ENCODE measurements at regions not wholly inside any gene's neighbourhood (a gene's known extent, or its start where the extent isn't known, plus 50 kb on each side); places are given as distances from the start of the nearest gene placed in this dataset.
"Not testable (repeated sequence)": the region's sequence is repeated elsewhere in the genome, so short reads cannot be mapped to it uniquely, and the experiment has no call there.

DNA sequence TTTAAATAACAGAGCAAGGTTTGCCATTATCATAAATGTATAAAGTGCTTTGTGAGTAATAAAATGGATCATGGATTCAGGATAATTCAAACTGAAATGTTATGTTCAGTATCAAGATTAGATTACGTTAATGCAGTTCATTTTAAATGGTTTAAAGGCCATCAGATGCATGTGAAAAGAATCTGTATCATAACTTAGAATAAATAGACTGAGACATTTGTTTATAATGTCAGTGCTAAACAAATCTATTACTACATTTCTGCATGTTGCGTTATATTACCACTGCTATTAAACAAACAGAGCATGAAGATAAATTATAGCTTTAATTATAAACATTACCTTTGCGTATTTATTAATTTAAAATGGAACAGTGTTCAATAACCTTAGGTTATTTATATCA lies 160.2 kb downstream of the TOX3 start:
- no peak for DNase-seq (ENCODE audit: low read depth)

DNA sequence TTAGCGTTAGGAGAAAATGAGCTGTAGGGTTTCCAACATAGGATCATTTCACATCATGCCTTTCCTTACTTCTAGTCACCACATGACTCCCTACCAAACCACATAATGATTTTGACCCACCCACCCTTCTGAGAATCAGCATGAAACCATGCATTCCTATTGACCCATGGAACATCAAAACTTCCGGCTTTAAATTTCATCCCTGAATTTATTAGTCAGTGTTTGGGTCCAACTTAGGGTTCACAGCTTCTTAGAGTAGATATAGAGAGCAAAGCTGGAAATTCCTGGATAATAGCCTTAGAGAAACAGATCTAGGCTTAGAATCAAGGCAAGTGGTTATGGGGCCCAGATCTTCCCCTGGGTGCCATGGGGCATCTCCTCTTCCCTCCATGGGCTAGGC lies 162.6 kb downstream of the TOX3 start:
- DNase-seq (ENCODE audit: low read depth): no peak

- no peak for DNase-seq (ENCODE audit: low read depth)
Observed at GRCh38 chr16:52383640-52384292, 163.2 kb downstream of the TOX3 start.

DNA sequence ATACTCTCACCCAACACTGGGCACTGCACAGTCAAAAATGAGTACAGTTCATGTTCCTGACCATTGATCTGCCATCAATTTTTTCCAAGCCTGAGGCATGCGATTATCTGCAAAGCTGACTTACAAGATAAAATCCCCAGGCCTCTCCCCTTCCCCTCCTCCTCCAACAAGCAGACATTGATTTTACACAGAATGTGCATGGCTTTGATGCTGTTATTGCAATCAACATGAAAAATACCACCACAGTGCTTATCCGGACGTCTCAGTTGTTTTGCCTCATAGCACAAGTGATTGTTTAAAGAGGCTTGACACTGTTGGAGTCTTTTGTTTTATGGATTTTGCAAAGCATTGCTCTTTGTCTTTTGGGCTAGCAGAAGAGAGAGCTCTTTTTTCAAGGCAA lies 163.8 kb downstream of the TOX3 start:
- DNase-seq (ENCODE audit: low read depth): no peak

DNA sequence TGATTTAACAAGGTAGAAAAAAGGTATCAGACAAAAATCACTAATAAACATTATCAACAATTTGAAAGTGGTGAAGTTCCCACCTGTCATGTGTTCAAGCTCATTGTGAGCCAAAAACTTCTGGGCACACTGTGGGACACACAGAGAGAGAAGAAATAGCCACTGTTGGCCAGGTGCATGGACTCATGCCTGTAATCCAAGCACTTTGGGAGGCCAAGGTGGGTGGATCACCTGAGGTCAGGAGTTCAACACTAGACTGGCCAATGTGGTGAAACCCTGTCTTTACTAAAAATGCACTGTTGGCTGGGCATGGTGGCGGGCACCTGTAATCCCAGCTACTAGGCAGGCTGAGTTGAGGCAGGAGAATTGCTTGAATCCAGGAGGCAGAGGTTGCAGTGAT lies 167.4 kb downstream of the TOX3 start:
- no peak for DNase-seq (ENCODE audit: low read depth)

GRCh38 chr16:52376676-52377280 lies 170.2 kb downstream of the TOX3 start:
- DNase-seq (ENCODE audit: low read depth): no peak

GRCh38 chr16:52372313-52372712 lies 174.6 kb downstream of the TOX3 start:
- no peak for DNase-seq (ENCODE audit: low read depth)

DNA sequence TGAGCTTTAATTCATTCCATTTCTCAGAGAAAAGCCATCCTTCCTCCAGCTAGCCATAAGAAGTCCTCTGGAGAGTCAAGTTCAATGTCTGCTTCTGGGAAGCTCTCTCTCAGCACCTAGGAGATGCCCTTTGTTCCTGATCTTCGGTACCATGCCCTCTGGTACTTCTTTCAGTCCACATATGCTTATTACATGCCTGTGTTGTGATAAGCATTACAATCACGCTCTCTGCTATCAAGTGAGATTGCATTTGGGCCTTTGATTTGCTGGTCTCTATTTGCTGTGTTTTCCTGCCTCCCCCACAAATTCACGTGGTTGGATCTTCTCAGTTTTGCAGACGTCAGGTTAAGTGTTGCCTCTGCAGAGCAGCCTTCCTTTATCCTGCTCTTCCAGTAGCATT lies 178.1 kb downstream of the TOX3 start:
- no peak for DNase-seq (ENCODE audit: low read depth)

GRCh38 chr16:52367821-52368220 lies 179.1 kb downstream of the TOX3 start:
- DNase-seq (ENCODE audit: low read depth): no peak

DNA sequence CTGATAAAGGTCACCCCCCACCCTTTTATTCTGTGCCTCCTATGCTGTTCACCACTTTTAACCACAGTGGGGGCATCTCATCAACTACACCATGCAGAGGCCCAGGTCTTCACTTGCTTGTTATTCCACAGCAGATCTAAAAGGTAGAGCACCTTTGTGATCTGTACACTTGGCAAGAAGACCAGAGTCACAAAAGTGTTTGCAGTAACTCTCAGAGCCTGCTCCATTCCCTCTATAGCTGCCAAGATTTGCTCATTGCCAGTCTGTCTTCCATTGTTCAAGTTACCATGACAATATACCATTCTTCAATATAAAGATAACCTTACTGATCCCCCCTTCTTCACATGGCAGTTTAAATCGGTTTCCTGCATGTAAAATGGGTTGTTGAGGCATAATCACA lies 180.0 kb downstream of the TOX3 start:
- DNase-seq (ENCODE audit: low read depth): no peak

DNA sequence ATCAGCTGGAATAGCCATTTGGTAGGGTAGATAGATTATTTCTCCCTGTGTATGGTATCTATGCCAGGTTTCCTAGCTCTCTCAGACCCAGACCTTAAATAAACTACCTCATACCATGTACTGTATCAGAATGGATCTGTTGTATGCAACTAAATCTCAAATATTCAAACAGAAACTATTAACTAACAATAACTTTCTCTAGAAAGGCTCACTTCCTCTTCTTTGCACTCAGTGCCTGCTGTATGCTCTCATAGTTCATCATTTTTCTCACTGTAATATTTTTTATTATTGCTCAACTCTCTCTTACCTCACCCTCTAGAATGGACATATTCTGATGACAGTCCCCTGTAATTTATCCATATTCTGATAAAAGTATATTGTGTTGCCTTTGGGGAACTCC lies 182.4 kb downstream of the TOX3 start:
- DNase-seq (ENCODE audit: low read depth): no peak

- no peak for DNase-seq (ENCODE audit: low read depth)
Observed at GRCh38 chr16:52363082-52363481, 183.9 kb downstream of the TOX3 start.

DNA sequence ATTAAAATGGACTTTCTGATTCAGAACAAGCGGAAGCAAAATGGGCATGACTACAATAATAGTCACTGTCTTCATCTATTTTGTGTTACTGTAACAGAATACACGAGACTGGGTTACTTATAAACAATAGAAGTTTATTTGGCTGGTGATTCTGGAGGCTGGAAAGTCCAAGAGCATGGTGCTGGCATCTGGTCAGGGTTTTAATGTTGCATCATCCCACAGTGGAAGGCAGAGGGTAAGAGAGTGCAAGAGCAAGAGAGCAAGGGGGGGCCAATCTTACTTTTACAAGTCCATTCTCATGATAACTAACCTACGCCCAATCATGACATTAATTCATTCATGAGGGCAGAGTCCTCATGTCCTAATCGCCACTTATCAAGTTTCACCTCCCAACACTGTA lies 189.2 kb downstream of the TOX3 start:
- DNase-seq (ENCODE audit: low read depth): no peak

- DNase-seq (ENCODE audit: low read depth): no peak
Observed at GRCh38 chr16:52353249-52353648, 193.7 kb downstream of the TOX3 start.

DNA sequence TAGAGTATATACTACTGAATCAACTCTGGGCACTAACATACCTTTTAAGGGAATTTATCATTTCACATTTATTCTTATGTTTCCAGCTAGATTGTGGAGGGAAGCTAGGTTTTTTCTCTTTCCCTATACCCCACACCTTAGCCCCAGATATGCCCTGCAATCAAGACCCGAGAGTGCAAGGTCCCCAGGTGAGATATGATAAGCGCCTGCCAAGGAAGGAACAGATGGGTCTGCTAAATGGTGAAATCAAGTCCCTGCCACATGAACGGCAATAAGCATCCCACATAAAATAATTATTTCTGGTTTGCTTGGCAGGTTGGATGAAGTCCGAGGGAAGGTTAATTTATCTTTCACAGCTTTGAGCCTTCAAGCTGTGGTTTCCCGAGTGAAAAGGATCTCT lies 195.5 kb downstream of the TOX3 start:
- DNase-seq (ENCODE audit: low read depth): no peak

- no peak for DNase-seq (ENCODE audit: low read depth)
Observed at GRCh38 chr16:52350031-52350642, 196.8 kb downstream of the TOX3 start.

- no peak for DNase-seq (ENCODE audit: low read depth)
Observed at GRCh38 chr16:52346709-52347108, 200.2 kb downstream of the TOX3 start.

GRCh38 chr16:52333673-52334072 lies 213.3 kb downstream of the TOX3 start:
- DNase-seq (ENCODE audit: low read depth): not testable (repeated sequence)

GRCh38 chr16:52320930-52321439 lies 226.0 kb downstream of the TOX3 start:
- DNase-seq (ENCODE audit: low read depth): no peak

GRCh38 chr16:52318302-52319009 lies 228.5 kb downstream of the TOX3 start:
- DNase-seq (ENCODE audit: low read depth): no peak

- DNase-seq (ENCODE audit: low read depth): no peak
Observed at GRCh38 chr16:52316241-52316640, 230.7 kb downstream of the TOX3 start.

DNA sequence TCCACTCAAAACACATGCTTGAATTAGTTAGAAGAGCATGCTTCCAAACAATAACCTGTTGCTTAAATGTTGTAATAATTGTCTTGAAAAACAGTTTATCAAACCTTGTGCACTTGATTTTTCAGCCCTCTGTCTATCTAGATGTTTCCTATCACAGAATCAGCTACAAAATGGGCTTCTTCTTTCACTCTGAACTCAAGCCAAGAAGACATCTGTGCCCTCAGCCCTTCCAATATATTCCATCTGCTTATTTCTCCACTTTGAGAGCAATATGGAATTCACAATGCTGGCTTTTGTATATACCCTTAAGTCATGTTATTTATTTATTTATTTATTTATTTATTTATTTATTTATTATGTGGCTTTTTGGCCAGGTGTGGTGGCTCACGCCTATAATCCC lies 234.2 kb downstream of the TOX3 start:
- DNase-seq (ENCODE audit: low read depth): no peak

Measured in GM04504 (cell line).